ENCODE measurements at regions not wholly inside any gene's neighbourhood (a gene's known extent, or its start where the extent isn't known, plus 50 kb on each side); places are given as distances from the start of the nearest gene placed in this dataset.
A peak's percentile ranks its signal among the peaks of the same experiment; 100 is the strongest.

DNA sequence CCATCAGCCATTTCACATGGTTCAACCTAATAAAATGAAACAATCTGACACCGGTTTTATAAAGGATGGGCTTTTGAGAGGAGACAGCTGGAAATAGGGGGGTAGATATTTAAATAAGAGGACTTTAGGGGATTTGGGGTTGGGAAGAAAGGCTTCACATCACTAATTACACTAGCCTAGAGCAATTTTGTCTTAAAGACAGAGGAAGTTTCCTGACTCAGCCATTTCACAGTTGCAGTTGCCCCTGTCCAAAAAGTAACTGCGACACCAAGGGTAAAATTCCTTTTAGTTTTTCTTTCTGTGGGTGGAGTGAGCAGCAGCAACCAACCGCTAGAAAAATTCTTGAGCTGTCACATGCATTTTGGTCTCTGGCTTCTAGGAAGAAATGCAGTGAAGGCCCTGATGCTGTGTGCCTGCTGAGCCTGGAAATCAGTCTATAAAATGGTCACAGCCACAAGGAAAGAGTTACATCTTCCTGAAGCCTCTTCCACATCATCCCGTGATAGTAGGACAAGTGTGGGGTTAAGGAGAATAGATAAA is 233.6 kb downstream of the ZNF674 start:
- Histone ChIP-seq H3F3A (ENCODE audit: low read depth) (peaks cover 5% of the 10 kb centered on the region), H3K4me2 (no peak overlapping the region), H3K4me1 (peaks cover 12% of the 10 kb centered on the region), H3K79me2 (ENCODE audit: low read depth) (no peaks in the 10 kb centered on the region), H3K36me3 (no peaks in the 10 kb centered on the region), H3K9me3 (ENCODE audit: low read depth) (no peaks in the 10 kb centered on the region), H3K27me3 (no peaks in the 10 kb centered on the region), H3K4me3 (no peak overlapping the region), H3K27ac (no peak overlapping the region), H3K9ac (no peak overlapping the region), H4K20me1 (ENCODE audit: low read depth) (no peaks in the 10 kb centered on the region), H2AFZ (replicated peaks) (peak overlapping the region; percentile 37)
- no peak for TF ChIP-seq EZH2 (IDR thresholded peaks at IDR 0.05)
- TF ChIP-seq EZH2phosphoT487 (IDR thresholded peaks at IDR 0.05): no peak
- TF ChIP-seq, protein P1, sequence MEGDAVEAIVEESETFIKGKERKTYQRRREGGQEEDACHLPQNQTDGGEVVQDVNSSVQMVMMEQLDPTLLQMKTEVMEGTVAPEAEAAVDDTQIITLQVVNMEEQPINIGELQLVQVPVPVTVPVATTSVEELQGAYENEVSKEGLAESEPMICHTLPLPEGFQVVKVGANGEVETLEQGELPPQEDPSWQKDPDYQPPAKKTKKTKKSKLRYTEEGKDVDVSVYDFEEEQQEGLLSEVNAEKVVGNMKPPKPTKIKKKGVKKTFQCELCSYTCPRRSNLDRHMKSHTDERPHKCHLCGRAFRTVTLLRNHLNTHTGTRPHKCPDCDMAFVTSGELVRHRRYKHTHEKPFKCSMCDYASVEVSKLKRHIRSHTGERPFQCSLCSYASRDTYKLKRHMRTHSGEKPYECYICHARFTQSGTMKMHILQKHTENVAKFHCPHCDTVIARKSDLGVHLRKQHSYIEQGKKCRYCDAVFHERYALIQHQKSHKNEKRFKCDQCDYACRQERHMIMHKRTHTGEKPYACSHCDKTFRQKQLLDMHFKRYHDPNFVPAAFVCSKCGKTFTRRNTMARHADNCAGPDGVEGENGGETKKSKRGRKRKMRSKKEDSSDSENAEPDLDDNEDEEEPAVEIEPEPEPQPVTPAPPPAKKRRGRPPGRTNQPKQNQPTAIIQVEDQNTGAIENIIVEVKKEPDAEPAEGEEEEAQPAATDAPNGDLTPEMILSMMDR (IDR thresholded peaks at IDR 0.05): no peak
- H3K9me3 Mint-ChIP-seq: peaks cover 12% of the 10 kb centered on the region
- H3K27me3 Mint-ChIP-seq (ENCODE audit: insufficient read depth, low read depth): peaks cover 8% of the 10 kb centered on the region
- no peak overlapping the region for H3K4me3 Mint-ChIP-seq
- H3K4me1 Mint-ChIP-seq: peaks cover 10% of the 10 kb centered on the region
- no peak overlapping the region for H3K27ac Mint-ChIP-seq
- H3K36me3 Mint-ChIP-seq: no peaks in the 10 kb centered on the region
- DNase-seq (ENCODE audit: low spot score): no peak

DNA sequence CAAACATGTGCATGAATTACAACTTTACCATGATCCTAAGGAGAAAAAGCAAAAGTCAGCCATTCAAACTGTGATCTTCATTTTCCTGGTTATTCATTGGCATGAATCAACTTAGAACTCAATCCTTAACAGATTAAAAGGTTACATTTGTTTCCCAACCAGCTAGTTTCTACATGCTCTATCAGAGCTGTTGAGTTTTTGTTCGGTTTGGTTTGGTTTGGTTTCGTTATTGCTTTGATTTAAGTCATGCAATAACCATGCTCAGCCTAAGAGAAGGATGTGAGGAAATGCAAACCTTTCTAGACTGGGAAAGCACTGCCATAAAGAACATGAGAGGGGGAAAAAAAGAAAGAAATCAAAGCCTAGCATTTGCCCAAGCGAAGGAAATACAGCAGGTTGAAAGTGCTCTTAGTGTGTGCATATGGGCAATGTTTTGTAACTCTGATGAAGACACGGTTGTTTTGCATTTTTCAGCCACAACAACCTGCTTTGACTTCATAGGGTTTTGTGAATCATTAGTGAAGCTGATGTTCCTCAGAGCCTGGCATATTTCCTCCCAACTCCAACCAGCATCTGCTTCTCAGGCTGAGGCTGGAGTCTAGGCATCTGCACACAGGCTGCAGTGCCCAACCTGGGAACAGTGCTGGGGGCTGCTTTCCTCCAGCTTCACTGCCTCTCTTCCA is 234.3 kb downstream of the ZNF674 start:
- Mint-ChIP-seq H3K36me3 (no peaks in the 10 kb centered on the region), H3K27ac (no peak overlapping the region), H3K4me1 (peaks cover 10% of the 10 kb centered on the region), H3K4me3 (no peak overlapping the region), H3K9me3 (peaks cover 15% of the 10 kb centered on the region), H3K27me3 (ENCODE audit: insufficient read depth, low read depth) (peaks cover 8% of the 10 kb centered on the region)
- Histone ChIP-seq H3K9me3 (ENCODE audit: low read depth) (no peaks in the 10 kb centered on the region), H3K4me3 (no peak overlapping the region), H3K27me3 (no peaks in the 10 kb centered on the region), H3K36me3 (no peaks in the 10 kb centered on the region), H3F3A (ENCODE audit: low read depth) (peaks cover 5% of the 10 kb centered on the region), H4K20me1 (ENCODE audit: low read depth) (no peaks in the 10 kb centered on the region), H3K9ac (no peak overlapping the region), H2AFZ (replicated peaks) (peak overlapping the region; percentile 37), H3K79me2 (ENCODE audit: low read depth) (no peaks in the 10 kb centered on the region), H3K4me1 (peaks cover 12% of the 10 kb centered on the region), H3K4me2 (no peak overlapping the region), H3K27ac (no peak overlapping the region)
- no peak for TF ChIP-seq EZH2 (IDR thresholded peaks at IDR 0.05)
- TF ChIP-seq, protein P1 (IDR thresholded peaks at IDR 0.05): no peak
- TF ChIP-seq EZH2phosphoT487 (IDR thresholded peaks at IDR 0.05): no peak
- no peak for DNase-seq (ENCODE audit: low spot score)

GRCh38 chrX:46308110-46308509 is 237.1 kb downstream of the ZNF674 start:
- no peak for DNase-seq (ENCODE audit: low spot score)
- peaks cover 10% of the 10 kb centered on the region for H3K4me1 Mint-ChIP-seq
- H2AFZ ChIP-seq (replicated peaks): no peak overlapping the region
- H3K27me3 ChIP-seq: no peaks in the 10 kb centered on the region
- H3K36me3 Mint-ChIP-seq: no peaks in the 10 kb centered on the region
- H3K4me3 ChIP-seq: no peak overlapping the region
- peaks cover 12% of the 10 kb centered on the region for H3K4me1 ChIP-seq
- TF ChIP-seq, protein P1 (IDR thresholded peaks at IDR 0.05): no peak
- TF ChIP-seq EZH2phosphoT487 (IDR thresholded peaks at IDR 0.05): no peak
- TF ChIP-seq EZH2 (IDR thresholded peaks at IDR 0.05): no peak
- no peak overlapping the region for H3K27ac ChIP-seq
- no peaks in the 10 kb centered on the region for H3K79me2 ChIP-seq (ENCODE audit: low read depth)
- peaks cover 28% of the 10 kb centered on the region for H3K9me3 Mint-ChIP-seq
- H3K27ac Mint-ChIP-seq: no peak overlapping the region
- H3K4me2 ChIP-seq: no peak overlapping the region
- H4K20me1 ChIP-seq (ENCODE audit: low read depth): no peaks in the 10 kb centered on the region
- no peak overlapping the region for H3K4me3 Mint-ChIP-seq
- H3K36me3 ChIP-seq: no peaks in the 10 kb centered on the region
- peaks cover 5% of the 10 kb centered on the region for H3F3A ChIP-seq (ENCODE audit: low read depth)
- peaks cover 8% of the 10 kb centered on the region for H3K27me3 Mint-ChIP-seq (ENCODE audit: insufficient read depth, low read depth)
- H3K9me3 ChIP-seq (ENCODE audit: low read depth): no peaks in the 10 kb centered on the region
- no peak overlapping the region for H3K9ac ChIP-seq

All from neural progenitor cell (in vitro differentiated cells).